COLO668 (cell line): ENCODE measurements at regions not wholly inside any gene's neighbourhood (a gene's known extent, or its start where the extent isn't known, plus 50 kb on each side); places are given as distances from the start of the nearest gene placed in this dataset.
"Not testable (repeated sequence)": the region's sequence is repeated elsewhere in the genome, so short reads cannot be mapped to it uniquely, and the experiment has no call there.

Experiments used
- DNase-seq: peaks from one replicate; lab custom pipeline; 2025; ENCODE audit not compliant: unreplicated experiment; lab: John Stamatoyannopoulos, UW

GRCh38 chr2:150138587-150138986 is 348.9 kb downstream of the RND3 start:
- DNase-seq = no peak

GRCh38 chr2:150137338-150138069 is 350.0 kb downstream of the RND3 start:
- DNase-seq = no peak

GRCh38 chr2:150136893-150137292 is 350.6 kb downstream of the RND3 start:
- DNase-seq = no peak

GRCh38 chr2:150136401-150136800 is 351.1 kb downstream of the RND3 start:
- no peak for DNase-seq

GRCh38 chr2:150135223-150135883 is 352.1 kb downstream of the RND3 start:
- DNase-seq = no peak

GRCh38 chr2:150134223-150134857 is 353.1 kb downstream of the RND3 start:
- DNase-seq = no peak

GRCh38 chr2:150133623-150134022 is 353.8 kb downstream of the RND3 start:
- peak; percentile 49 for DNase-seq

- DNase-seq = no peak
These were observed 357.4 kb downstream of the RND3 start for GRCh38 chr2:150129921-150130575.

GRCh38 chr2:150127995-150128394 is 359.5 kb downstream of the RND3 start:
- DNase-seq = no peak

- no peak for DNase-seq
These were observed 360.0 kb downstream of the RND3 start for GRCh38 chr2:150127346-150127990.

GRCh38 chr2:150126839-150127238 is 360.6 kb downstream of the RND3 start:
- no peak for DNase-seq

GRCh38 chr2:150126143-150126740 is 361.2 kb downstream of the RND3 start:
- DNase-seq = no peak

GRCh38 chr2:150125708-150126107 is 361.8 kb downstream of the RND3 start:
- DNase-seq = no peak

GRCh38 chr2:150125188-150125587 is 362.3 kb downstream of the RND3 start:
- no peak for DNase-seq

GRCh38 chr2:150124739-150125138 is 362.7 kb downstream of the RND3 start:
- no peak for DNase-seq

GRCh38 chr2:150122871-150123613 is 364.4 kb downstream of the RND3 start:
- no peak for DNase-seq

GRCh38 chr2:150122156-150122555 is 365.3 kb downstream of the RND3 start:
- no peak for DNase-seq

GRCh38 chr2:150120326-150120955 is 367.0 kb downstream of the RND3 start:
- no peak for DNase-seq

- no peak for DNase-seq
These were observed 367.6 kb downstream of the RND3 start for GRCh38 chr2:150119819-150120218.

- not testable (repeated sequence) for DNase-seq
These were observed 373.4 kb downstream of the RND3 start for GRCh38 chr2:150114089-150114488.
